Neural cell (in vitro differentiated cells): ENCODE measurements at regions not wholly inside any gene's neighbourhood (a gene's known extent, or its start where the extent isn't known, plus 50 kb on each side); places are given as distances from the start of the nearest gene placed in this dataset.

Experiments
- CTCF ChIP-seq: fragments of 450-650 bp; IDR thresholded peaks from 2 replicates; pipeline ENCODE4 v1.5.1; 2014; ENCODE audit warnings: antibody characterized with exemption, mild to moderate bottlenecking, moderate library complexity; ENCODE audit not compliant: poor library complexity, severe bottlenecking
- EP300 ChIP-seq: fragments of 450-650 bp; conservative IDR thresholded peaks from 2 replicates; pipeline ENCODE4 v1.6.1; 2014; ENCODE audit warnings: antibody characterized with exemption, mild to moderate bottlenecking, moderate library complexity; ENCODE audit not compliant: poor library complexity, severe bottlenecking
- EZH2 ChIP-seq: fragments of 200-600, 300-800 bp; shearing (Covaris generic), sonication (generic); IDR thresholded peaks from 2 replicates; pipeline ENCODE4 v1.6.1; 2014; ENCODE audit warnings: antibody characterized with exemption, low read length, borderline replicate concordance, mild to moderate bottlenecking; ENCODE audit not compliant: insufficient read depth, poor library complexity, severe bottlenecking
- POLR2AphosphoS5 ChIP-seq: IDR thresholded peaks from 2 replicates; pipeline ENCODE4 v1.6.1; 2012
- TAF1 ChIP-seq: IDR thresholded peaks from 2 replicates; pipeline ENCODE4 v1.6.1; 2012; ENCODE audit warnings: low read depth

- TF ChIP-seq EP300 (no peak), CTCF (no peak), TAF1 (no peak), EZH2 (no peak), POLR2AphosphoS5 (no peak)
Observed at GRCh38 chr17:10944819-10945218, 106.9 kb upstream of the PIRT start.
